GM12891 (cell line): ENCODE measurements at regions not wholly inside any gene's neighbourhood (a gene's known extent, or its start where the extent isn't known, plus 50 kb on each side); places are given as distances from the start of the nearest gene placed in this dataset.

Source experiments
- DNase-seq: peaks from one replicate; pipeline ENCODE4 v3.0.0; 2011; ENCODE audit warnings: low spot score; ENCODE audit not compliant: insufficient read length
- FAIRE-seq: peaks from 2 replicates; lab custom pipeline; 2011; peaks lifted over from hg19 to GRCh38; lab: Jason Lieb, UNC
- PAX5 ChIP-seq: IDR thresholded peaks from 2 replicates; pipeline ENCODE4 v1.6.1; 2011; ENCODE audit warnings: low read length, moderate library complexity, mild to moderate bottlenecking; ENCODE audit not compliant: insufficient read depth, severe bottlenecking
- POLR2A ChIP-seq: IDR thresholded peaks from 2 replicates; pipeline ENCODE4 v1.6.1; 2011; ENCODE audit warnings: low read depth, low read length, control low read depth
- POLR2AphosphoS5 ChIP-seq: IDR thresholded peaks from 2 replicates; pipeline ENCODE4 v1.6.1; 2011; ENCODE audit warnings: low read depth, low read length, control low read depth
- POU2F2 ChIP-seq: IDR thresholded peaks from 2 replicates; pipeline ENCODE4 v1.6.1; 2011; ENCODE audit warnings: low read depth, mild to moderate bottlenecking, control low read depth, low read length, moderate library complexity
- SPI1 ChIP-seq: IDR thresholded peaks from 2 replicates; pipeline ENCODE4 v1.6.1; 2011; ENCODE audit warnings: low read depth, low read length, control low read depth
- TAF1 ChIP-seq: IDR thresholded peaks from 2 replicates; pipeline ENCODE4 v1.6.1; 2011; ENCODE audit warnings: low read depth, low read length, control low read depth

GRCh38 chr10:131656009-131656408, 244.8 kb upstream of the PPP2R2D start:
- DNase-seq (no peak), FAIRE-seq (no peak)
- TF ChIP-seq POLR2AphosphoS5, result no peak
- no peak for TF ChIP-seq POU2F2
- TF ChIP-seq POLR2A, result no peak
- no peak for TF ChIP-seq PAX5

GRCh38 chr10:131656431-131656841, 244.4 kb upstream of the PPP2R2D start:
- FAIRE-seq (no peak), DNase-seq (no peak)
- TF ChIP-seq POU2F2, result no peak
- TF ChIP-seq POLR2AphosphoS5, result no peak
- no peak for TF ChIP-seq POLR2A
- no peak for TF ChIP-seq TAF1
- no peak for TF ChIP-seq PAX5
- TF ChIP-seq SPI1, result no peak

- no peak for TF ChIP-seq POLR2A
- no peak for TF ChIP-seq POLR2AphosphoS5
- TF ChIP-seq TAF1, result no peak
- TF ChIP-seq POU2F2, result no peak
- no peak for TF ChIP-seq SPI1
- no peak for TF ChIP-seq PAX5
- DNase-seq, result no peak
- FAIRE-seq, result no peak
Measured at GRCh38 chr10:131657318-131657984, 243.4 kb upstream of the PPP2R2D start.

GRCh38 chr10:131657985-131658330, 242.8 kb upstream of the PPP2R2D start:
- no peak for TF ChIP-seq POLR2A
- no peak for TF ChIP-seq POU2F2
- TF ChIP-seq POLR2AphosphoS5, result no peak
- no peak for TF ChIP-seq PAX5
- no peak for TF ChIP-seq SPI1
- no peak for TF ChIP-seq TAF1
- no peak for FAIRE-seq
- DNase-seq, result no peak

GRCh38 chr10:131658476-131659110, 242.2 kb upstream of the PPP2R2D start:
- FAIRE-seq (no peak), DNase-seq (no peak)
- TF ChIP-seq TAF1 (no peak), SPI1 (no peak), PAX5 (no peak), POLR2A (no peak), POLR2AphosphoS5 (no peak), POU2F2 (no peak)

GRCh38 chr10:131660427-131660826, 240.4 kb upstream of the PPP2R2D start:
- TF ChIP-seq POLR2A (no peak), POLR2AphosphoS5 (no peak), SPI1 (no peak)
- FAIRE-seq (no peak), DNase-seq (no peak)

GRCh38 chr10:131662851-131663250, 238.0 kb upstream of the PPP2R2D start:
- DNase-seq (no peak), FAIRE-seq (no peak)
- no peak for TF ChIP-seq TAF1
- no peak for TF ChIP-seq POU2F2
- TF ChIP-seq POLR2AphosphoS5, result no peak
- TF ChIP-seq PAX5, result no peak
- no peak for TF ChIP-seq SPI1
- TF ChIP-seq POLR2A, result no peak

GRCh38 chr10:131663351-131663750, 237.5 kb upstream of the PPP2R2D start:
- no peak for FAIRE-seq

GRCh38 chr10:131666091-131666490, 234.7 kb upstream of the PPP2R2D start:
- TF ChIP-seq SPI1, result no peak
- FAIRE-seq (no peak), DNase-seq (no peak)

More at GRCh38 chr10:131663351-131663750, 237.5 kb upstream of the PPP2R2D start:
- DNase-seq, result no peak
- TF ChIP-seq POLR2A (no peak), POU2F2 (no peak), PAX5 (no peak), SPI1 (no peak), POLR2AphosphoS5 (no peak), TAF1 (no peak)

- DNase-seq (no peak), FAIRE-seq (no peak)
- TF ChIP-seq TAF1, result no peak
- no peak for TF ChIP-seq SPI1
- no peak for TF ChIP-seq PAX5
- no peak for TF ChIP-seq POU2F2
- TF ChIP-seq POLR2AphosphoS5, result no peak
- TF ChIP-seq POLR2A, result no peak
Measured at GRCh38 chr10:131667047-131667446, 233.8 kb upstream of the PPP2R2D start.
